HG03097 (cell line): ENCODE measurements at regions not wholly inside any gene's neighbourhood (a gene's known extent, or its start where the extent isn't known, plus 50 kb on each side); places are given as distances from the start of the nearest gene placed in this dataset.

ENCODE experiments used
- ATAC-seq: cut with Tn5 transposase; IDR thresholded peaks from one replicate; pipeline ENCODE4 v1.9.1; 2021; ENCODE audit not compliant: unreplicated experiment, low FRiP score

- no peak for ATAC-seq
These were observed 182.5 kb downstream of the VRK1 start for GRCh38 chr14:96979611-96980074.

GRCh38 chr14:96980835-96981234 lies 183.7 kb downstream of the VRK1 start:
- ATAC-seq: no peak

GRCh38 chr14:96986256-96987085 lies 189.3 kb downstream of the VRK1 start:
- ATAC-seq: no peak

GRCh38 chr14:96987086-96987474 lies 189.9 kb downstream of the VRK1 start:
- ATAC-seq: no peak

- no peak for ATAC-seq
These were observed 190.6 kb downstream of the VRK1 start for GRCh38 chr14:96987771-96988170.

GRCh38 chr14:96989306-96989705 lies 192.1 kb downstream of the VRK1 start:
- no peak for ATAC-seq

- no peak for ATAC-seq
These were observed 194.0 kb downstream of the VRK1 start for GRCh38 chr14:96991226-96991625.

GRCh38 chr14:96994999-96995398 lies 197.8 kb downstream of the VRK1 start:
- ATAC-seq: no peak

- no peak for ATAC-seq
These were observed 200.1 kb downstream of the VRK1 start for GRCh38 chr14:96997269-96997668.

- ATAC-seq: no peak
These were observed 200.8 kb downstream of the VRK1 start for GRCh38 chr14:96997996-96998395.

GRCh38 chr14:96999654-97000155 lies 202.5 kb downstream of the VRK1 start:
- no peak for ATAC-seq

GRCh38 chr14:97002454-97002853 lies 205.3 kb downstream of the VRK1 start:
- no peak for ATAC-seq

- ATAC-seq: no peak
These were observed 208.8 kb downstream of the VRK1 start for GRCh38 chr14:97005934-97006333.

GRCh38 chr14:97010491-97011160 lies 213.4 kb downstream of the VRK1 start:
- ATAC-seq: no peak

- no peak for ATAC-seq
These were observed 216.7 kb downstream of the VRK1 start for GRCh38 chr14:97013878-97014277.

GRCh38 chr14:97021001-97021400 lies 223.8 kb downstream of the VRK1 start:
- no peak for ATAC-seq

GRCh38 chr14:97021571-97022168 lies 224.5 kb downstream of the VRK1 start:
- ATAC-seq: no peak

GRCh38 chr14:97022741-97023140 lies 225.6 kb downstream of the VRK1 start:
- no peak for ATAC-seq

- ATAC-seq: no peak
These were observed 226.7 kb downstream of the VRK1 start for GRCh38 chr14:97023871-97024270.

- ATAC-seq: no peak
These were observed 227.1 kb downstream of the VRK1 start for GRCh38 chr14:97024300-97024699.

GRCh38 chr14:97025722-97026121 lies 228.5 kb downstream of the VRK1 start:
- ATAC-seq: no peak
